KBM-7 (cell line): ENCODE measurements at regions not wholly inside any gene's neighbourhood (a gene's known extent, or its start where the extent isn't known, plus 50 kb on each side); places are given as distances from the start of the nearest gene placed in this dataset.
A peak's percentile ranks its signal among the peaks of the same experiment; 100 is the strongest.

Experiments
- DNase-seq: peaks from one replicate; pipeline ENCODE4 v3.0.0-alpha.2; 2015
- in situ Hi-C: fragments of 300-500 bp; cut with MboI; formaldehyde crosslinking; loops from 2 replicates; pipeline ENCODE4 v1.14.3; 2020; ENCODE audit warnings: low sequenced_read_pairs, low pct_unique_long_range_greater_than_20kb, mixed read lengths

DNA sequence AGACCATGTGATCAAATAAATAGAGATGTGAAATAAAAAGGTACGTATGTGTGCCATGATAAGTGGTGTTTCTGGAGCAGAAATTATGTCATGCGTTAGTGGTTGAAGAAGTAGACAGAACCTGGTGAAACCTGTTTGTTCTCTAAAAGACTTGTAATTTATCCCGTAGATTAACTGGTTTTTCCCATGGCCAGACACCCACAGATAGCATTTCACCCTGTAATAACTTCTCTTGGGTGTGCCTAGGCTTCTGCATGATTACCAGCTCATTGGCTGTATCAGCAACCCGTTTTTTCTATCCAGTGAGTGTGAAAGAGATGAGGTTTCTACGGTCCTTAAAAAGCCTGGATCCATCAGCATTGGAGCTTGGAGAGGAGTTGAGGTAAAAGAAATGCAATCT, 471.3 kb downstream of the NPIPA7 start:
- in situ Hi-C loops, result no loop called here

GRCh38 chr16:16857012-16857411, 478.1 kb downstream of the NPIPA7 start:
- DNase-seq, result no peak
- in situ Hi-C loops, result no loop called here

More for the DNA sequence above, 471.3 kb downstream of the NPIPA7 start:
- no peak for DNase-seq

DNA sequence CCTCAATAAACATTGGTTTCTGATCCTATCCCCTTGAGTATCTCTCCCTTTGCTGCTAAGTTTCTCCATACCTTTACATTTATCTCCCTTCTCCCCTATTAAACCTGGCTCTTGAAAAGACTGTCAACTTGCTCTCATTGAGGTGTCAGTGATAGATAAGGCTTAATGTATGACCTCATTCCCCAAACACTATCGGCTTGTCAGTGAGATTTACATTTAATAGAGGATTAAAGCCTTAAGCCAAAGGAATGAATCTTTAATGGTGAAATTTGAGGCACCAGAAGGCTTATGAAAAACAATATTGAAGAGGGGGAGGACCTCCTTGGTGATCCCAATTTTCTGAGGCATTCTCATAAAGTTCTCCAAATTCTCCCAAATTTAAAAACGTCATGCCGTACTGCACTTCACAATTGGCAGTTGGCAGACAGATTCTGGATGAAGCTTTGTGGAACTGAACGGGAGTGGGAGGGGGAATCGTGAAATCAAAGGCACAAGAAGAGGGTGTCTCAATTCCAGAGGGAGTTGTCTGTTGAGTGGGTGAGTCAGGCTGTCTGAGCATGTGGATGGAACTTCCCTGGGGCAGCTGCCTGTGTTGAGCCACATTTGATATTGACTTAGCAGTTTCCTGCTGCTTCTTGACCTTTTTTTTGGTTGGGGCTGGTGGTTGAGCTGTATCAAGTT, 478.8 kb downstream of the NPIPA7 start:
- in situ Hi-C loops, result no loop called here
- no peak for DNase-seq

GRCh38 chr16:16861546-16861945, 482.6 kb downstream of the NPIPA7 start:
- DNase-seq, result peak; percentile 57
- in situ Hi-C loops, result no loop called here

- DNase-seq, result no peak
- in situ Hi-C loops, result no loop called here
Observed at GRCh38 chr16:16863672-16864071, 484.7 kb downstream of the NPIPA7 start.

DNA sequence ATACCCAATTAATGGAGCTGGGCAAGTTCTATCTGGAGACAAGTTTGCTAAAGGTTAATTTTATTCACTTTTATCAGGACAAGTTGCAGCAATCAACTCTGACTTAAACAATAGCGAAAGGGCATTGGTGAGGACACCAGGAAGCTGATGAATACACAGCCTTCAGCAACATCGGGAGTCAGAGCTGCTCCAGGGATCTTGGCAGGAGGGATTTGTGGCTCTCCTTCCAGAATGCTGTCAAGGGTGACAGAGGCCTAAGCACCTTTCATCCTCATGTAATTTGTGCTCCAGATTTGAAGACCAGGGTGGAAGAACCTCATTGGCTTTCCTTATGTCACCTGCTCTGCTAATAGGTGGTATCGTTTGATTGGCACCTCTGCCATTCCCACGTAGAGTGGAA, 485.6 kb downstream of the NPIPA7 start:
- no peak for DNase-seq
- in situ Hi-C loops, result no loop called here

GRCh38 chr16:16865374-16865773, 486.4 kb downstream of the NPIPA7 start:
- in situ Hi-C loops, result no loop called here
- no peak for DNase-seq

DNA sequence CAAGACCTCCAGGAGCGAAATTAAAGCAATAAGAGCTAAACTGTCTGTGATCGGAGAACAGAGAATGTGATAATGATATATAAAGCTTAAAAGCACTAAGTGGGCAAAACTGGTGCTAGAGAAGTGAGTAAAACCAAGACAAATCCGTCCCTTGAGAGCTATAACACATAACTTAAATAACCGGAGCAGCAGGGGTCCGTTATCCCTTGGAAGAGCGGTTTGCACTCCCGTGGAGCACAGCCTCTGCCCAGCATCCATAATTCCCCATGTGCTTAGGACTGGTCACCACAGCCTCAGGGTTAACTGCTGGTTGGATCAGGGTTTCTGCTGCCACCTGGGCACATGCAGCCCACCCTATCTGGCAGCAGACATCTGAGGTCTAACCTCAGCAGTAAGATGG, 489.0 kb downstream of the NPIPA7 start:
- in situ Hi-C loops, result no loop called here

GRCh38 chr16:16868727-16869126, 489.8 kb downstream of the NPIPA7 start:
- in situ Hi-C loops, result no loop called here
- DNase-seq, result no peak

More for the DNA sequence above, 489.0 kb downstream of the NPIPA7 start:
- DNase-seq, result no peak

GRCh38 chr16:16869746-16870145, 490.8 kb downstream of the NPIPA7 start:
- in situ Hi-C loops, result no loop called here
- DNase-seq, result no peak

DNA sequence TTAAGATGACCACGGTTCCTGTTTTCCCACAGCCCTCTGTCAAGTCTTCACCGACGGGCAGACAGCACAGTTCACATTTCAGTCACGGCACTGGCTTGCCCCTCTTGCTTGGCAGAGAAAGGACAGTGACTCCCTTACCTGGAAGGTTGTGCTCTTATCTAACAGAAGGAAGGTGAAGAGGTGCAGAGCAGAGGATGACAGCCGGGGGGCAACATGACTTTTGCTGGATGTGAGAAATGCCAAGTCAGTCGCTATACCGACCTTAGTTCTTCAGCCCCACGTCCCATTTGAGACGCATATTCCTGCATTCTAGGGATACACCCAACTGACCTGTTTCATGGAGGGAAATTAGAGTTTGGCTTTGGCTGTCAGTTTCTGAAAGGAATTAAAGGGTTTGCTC, 492.3 kb downstream of the NPIPA7 start:
- no peak for DNase-seq
- in situ Hi-C loops, result no loop called here

DNA sequence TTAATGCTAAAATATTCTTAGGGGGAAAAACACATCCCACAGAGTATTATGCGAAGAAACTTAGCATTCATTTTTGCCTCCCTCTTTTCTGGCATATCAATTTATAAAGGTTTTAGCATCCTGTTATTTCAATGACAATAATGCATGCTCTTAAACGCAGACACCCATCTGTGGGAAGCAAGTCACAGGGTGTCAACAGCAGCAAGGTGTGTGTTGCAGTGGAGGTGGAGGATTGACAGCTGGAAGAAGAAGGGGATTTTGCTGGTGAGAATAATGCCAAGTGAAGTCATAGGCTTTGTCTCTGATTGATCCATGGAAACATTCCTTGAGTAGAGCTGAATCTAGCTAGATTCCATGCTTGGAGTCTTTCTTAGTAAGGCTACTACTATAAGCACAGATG, 498.1 kb downstream of the NPIPA7 start:
- in situ Hi-C loops, result no loop called here
- DNase-seq, result no peak

DNA sequence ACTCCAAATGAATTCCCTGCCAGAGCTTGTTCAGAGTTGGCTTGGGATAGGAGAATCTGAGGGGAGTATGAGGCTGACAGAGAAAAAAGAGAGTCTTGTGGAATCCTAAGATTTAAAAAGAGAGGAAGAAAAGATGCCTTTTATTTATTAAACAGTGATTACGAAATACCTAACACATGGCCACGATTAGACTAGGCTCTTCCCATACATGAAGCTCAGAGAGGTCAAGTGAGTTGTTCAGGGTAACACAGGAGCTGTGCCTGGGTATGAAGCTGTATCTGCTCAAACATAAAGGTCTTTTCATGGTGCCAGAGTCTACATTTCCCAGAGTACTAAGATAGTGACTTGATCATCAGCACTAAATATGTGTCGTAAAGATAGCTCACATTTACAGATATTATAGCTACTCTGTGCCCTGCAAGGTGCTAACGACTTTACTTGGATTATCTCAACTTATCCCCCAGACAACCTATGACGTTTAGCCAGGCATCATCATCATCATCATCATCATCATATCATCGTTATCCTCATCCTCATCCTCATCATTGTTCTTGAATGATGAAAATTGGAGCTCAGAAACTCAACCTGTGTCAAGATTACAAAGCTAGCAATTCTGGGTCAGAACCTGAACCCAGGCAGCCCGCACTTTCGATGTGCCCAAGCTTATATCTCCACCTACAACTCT, 500.8 kb downstream of the NPIPA7 start:
- no peak for DNase-seq
- in situ Hi-C loops, result no loop called here

DNA sequence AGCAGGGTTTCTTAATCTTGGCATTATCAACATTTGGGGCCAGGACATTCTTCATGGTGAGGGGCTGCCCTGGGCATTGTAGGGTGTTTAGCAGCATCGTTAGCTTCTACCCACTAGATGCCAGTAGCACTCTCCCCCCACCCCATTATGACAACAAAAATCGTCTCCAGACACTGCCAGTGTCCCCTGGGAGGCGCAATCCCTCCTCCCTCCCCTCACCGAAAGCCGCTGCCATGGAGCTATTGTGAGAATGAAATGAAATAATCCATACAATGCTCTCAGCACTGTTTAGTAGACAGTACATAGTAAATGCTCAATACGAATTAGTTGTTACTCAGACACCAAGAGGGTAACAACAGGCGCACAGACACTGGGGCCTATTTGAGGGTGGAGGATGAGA, 502.9 kb downstream of the NPIPA7 start:
- in situ Hi-C loops, result no loop called here
- no peak for DNase-seq

DNA sequence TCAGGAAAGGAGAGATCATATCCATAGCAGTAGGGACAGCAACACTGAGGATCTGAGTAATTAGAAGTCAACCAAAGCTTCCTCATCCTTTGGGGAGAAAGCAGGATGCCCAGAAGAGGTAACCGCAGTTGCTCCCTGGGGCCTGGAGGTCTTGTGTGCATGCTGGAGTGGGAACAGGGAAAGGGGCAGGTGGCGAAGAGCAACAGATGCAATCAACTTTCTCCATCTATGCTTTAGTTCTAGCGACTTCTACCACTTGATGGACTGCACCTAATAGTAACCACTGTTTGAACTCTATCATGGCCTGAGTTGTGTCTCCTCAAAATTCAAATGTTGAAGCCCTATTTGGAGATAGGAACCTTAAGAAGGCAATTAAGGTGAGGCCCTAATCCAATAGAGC, 503.8 kb downstream of the NPIPA7 start:
- in situ Hi-C loops, result no loop called here
- DNase-seq, result no peak

DNA sequence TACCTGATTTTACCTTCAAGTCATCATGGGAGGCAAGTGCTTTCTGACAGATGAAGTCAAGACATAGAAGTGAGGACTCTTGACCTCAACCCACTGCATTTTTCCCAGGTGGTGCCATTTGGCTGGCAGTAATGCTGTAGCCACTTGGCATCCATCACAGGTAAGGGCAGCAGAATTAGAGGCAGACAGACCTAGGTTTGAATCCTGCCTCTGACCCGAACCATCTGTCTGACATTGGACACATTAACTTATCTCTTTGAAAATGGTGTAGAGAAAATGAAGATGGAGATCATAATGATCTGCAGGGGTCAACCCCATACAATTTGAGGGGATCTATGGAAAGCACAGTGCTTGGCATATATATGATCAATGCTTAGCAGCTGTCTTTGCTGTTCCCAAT, 505.5 kb downstream of the NPIPA7 start:
- in situ Hi-C loops, result no loop called here
- DNase-seq, result no peak

DNA sequence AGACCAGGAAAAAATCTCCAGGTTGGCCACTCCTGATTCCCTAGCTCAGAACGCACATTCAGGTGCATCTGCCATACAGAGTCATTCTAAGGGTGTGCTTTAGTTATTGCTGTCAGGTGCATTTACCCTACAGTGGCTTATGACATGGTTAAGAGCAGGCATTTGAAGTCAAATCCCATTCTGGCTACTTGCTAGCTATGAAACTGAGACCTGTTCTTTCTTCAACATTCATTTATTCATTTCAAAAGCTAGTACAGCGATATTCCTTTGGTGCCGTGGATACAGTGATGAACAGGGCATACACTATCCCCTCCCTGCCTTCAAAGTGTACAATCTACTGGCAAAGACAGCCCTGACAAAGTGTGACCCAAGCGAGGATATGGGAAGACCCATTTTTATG, 508.3 kb downstream of the NPIPA7 start:
- in situ Hi-C loops, result no loop called here
- DNase-seq, result no peak

GRCh38 chr16:16890964-16891363, 512.0 kb downstream of the NPIPA7 start:
- in situ Hi-C loops, result no loop called here
- DNase-seq, result no peak

DNA sequence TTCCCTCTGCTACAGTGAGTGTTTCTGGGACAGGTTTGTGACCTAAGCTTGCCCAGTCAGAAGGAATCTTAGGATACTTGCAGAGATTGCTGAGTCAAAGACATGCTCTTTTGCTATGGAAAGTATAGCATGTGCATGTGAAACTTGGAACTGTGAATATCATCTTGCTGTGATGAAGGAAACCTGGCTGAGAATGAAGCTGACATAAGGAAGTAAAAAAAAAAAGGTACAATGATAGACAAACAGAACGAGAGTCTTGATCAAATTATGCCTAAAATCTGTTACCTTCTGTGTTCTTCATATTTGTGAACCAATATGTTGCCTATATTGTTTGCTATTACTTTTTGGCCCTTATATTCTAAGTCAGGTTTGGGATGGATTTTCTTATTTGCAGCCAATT, 525.7 kb downstream of the NPIPA7 start:
- no peak for DNase-seq
- in situ Hi-C loops, result no loop called here

DNA sequence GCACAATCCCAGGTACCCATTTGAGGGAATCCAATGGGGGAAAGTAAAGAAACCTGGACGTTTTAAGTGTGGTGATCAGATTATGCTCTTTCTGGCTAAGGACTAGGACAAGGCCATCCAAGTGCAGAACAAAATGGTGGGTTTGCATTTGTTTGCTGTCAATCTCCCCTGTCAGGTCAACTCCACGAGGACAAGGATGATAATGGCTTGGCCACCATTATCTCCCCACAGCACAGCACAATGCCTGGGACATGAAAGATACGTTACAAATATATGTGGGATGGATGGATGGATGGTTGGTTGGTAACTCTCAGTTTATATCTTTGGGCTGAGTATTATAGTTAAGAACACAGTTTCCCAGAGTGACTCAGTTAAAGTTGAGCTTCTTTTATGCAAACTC, 526.9 kb downstream of the NPIPA7 start:
- no peak for DNase-seq
- in situ Hi-C loops, result no loop called here

GRCh38 chr16:16907089-16907488, 528.1 kb downstream of the NPIPA7 start:
- DNase-seq, result no peak
- in situ Hi-C loops, result no loop called here
